Hepatocyte (in vitro differentiated cells): ENCODE measurements at regions not wholly inside any gene's neighbourhood (a gene's known extent, or its start where the extent isn't known, plus 50 kb on each side); places are given as distances from the start of the nearest gene placed in this dataset.
"Not testable (repeated sequence)": the region's sequence is repeated elsewhere in the genome, so short reads cannot be mapped to it uniquely, and the experiment has no call there.

Experiments used
- DNase-seq: peaks from one replicate; pipeline ENCODE4 v3.0.0-alpha.2; 2016; ENCODE audit warnings: low spot score
- H2AFZ ChIP-seq: fragments of 200-600 bp; sonication (generic); 2 replicates; pipeline ENCODE4 v1.6.0; 2016; ENCODE audit warnings: antibody characterized with exemption, mild to moderate bottlenecking
- H3K27ac ChIP-seq: fragments of 200-600 bp; sonication (generic); 2 replicates; pipeline ENCODE4 v1.5.1; 2016; ENCODE audit warnings: mild to moderate bottlenecking
- H3K27me3 ChIP-seq: fragments of 200-600 bp; sonication (generic); 2 replicates; pipeline ENCODE4 v1.6.1; 2016
- H3K36me3 ChIP-seq: fragments of 200-600 bp; sonication (generic); replicated peaks from 2 replicates; pipeline ENCODE4 v1.5.1; 2016; ENCODE audit warnings: low read depth; ENCODE audit not compliant: insufficient read depth
- H3K4me1 ChIP-seq: fragments of 200-600 bp; sonication (generic); 2 replicates; pipeline ENCODE4 v1.5.1; 2016; ENCODE audit warnings: mild to moderate bottlenecking, moderate library complexity; ENCODE audit not compliant: insufficient read depth
- H3K4me2 ChIP-seq: fragments of 200-600 bp; sonication (generic); 2 replicates; pipeline ENCODE4 v1.6.0; 2016
- H3K4me3 ChIP-seq: fragments of 200-600 bp; sonication (generic); 2 replicates; pipeline ENCODE4 v1.5.1; 2016; ENCODE audit warnings: mild to moderate bottlenecking
- H3K79me2 ChIP-seq: fragments of 200-600 bp; sonication (generic); 2 replicates; pipeline ENCODE4 v1.6.0; 2017; ENCODE audit warnings: mild to moderate bottlenecking
- H3K9me2 ChIP-seq: fragments of 200-600 bp; sonication (generic); replicated peaks from 2 replicates; pipeline ENCODE4 v1.6.0; 2017; ENCODE audit warnings: mild to moderate bottlenecking; ENCODE audit not compliant: insufficient read depth
- H3K9me3 ChIP-seq: fragments of 200-600 bp; sonication (generic); 2 replicates; pipeline ENCODE4 v1.5.1; 2016; ENCODE audit warnings: low read depth, mild to moderate bottlenecking
- H4K20me1 ChIP-seq: fragments of 200-600 bp; sonication (generic); 2 replicates; pipeline ENCODE4 v1.6.0; 2016; ENCODE audit warnings: mild to moderate bottlenecking; ENCODE audit not compliant: insufficient read depth, poor library complexity, severe bottlenecking
- EZH2 ChIP-seq: fragments of 200-600 bp; sonication (generic); IDR thresholded peaks from 2 replicates; pipeline ENCODE4 v1.6.1; 2016; ENCODE audit warnings: antibody characterized with exemption, mild to moderate bottlenecking, borderline replicate concordance
- EZH2phosphoT487 ChIP-seq: fragments of 200-600 bp; sonication (generic); IDR thresholded peaks from one replicate; pipeline ENCODE4 v1.6.1; 2018; ENCODE audit warnings: antibody characterized with exemption, mild to moderate bottlenecking, low read depth, moderate library complexity; ENCODE audit not compliant: unreplicated experiment, severe bottlenecking
- WGBS: methylation state at CpG from one replicate; pipeline ENCODE4 v1.1.6; 2016; ENCODE audit warnings: low lambda C conversion rate; ENCODE audit errors: missing lambda C conversion rate; 5-methylcytosine and 5-hydroxymethylcytosine counted together
- TF ChIP-seq, protein P1 (sequence below): fragments of 200-600 bp; sonication (generic); IDR thresholded peaks from 2 replicates; pipeline ENCODE4 v1.5.1; 2016; ENCODE audit warnings: antibody characterized with exemption, mild to moderate bottlenecking; ENCODE audit not compliant: poor library complexity

DNA sequence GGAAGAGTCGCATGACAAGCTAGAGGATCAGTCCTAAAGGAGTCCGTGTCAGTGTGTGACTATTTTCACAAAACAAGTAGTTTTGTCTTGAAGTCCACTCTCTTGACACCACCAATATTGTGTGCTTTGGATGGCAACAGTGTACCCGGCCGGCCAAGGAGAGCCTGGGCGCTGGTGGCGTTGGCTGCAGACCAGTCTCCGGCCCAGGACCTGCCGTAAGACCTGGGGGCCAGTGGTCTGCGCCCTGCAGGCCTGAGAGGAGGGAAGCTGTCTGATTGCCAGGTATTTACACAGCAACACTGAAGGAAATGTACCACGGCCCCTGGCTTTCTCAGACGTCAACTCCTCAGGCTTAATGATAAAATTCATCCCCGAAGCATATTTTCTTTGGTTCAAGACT lies 472.4 kb upstream of the SALL3 start:
- H3K4me1 ChIP-seq, result no peaks in the 10 kb centered on the region
- TF ChIP-seq EZH2phosphoT487 (no peak), EZH2 (no peak)
- TF ChIP-seq, protein P1, sequence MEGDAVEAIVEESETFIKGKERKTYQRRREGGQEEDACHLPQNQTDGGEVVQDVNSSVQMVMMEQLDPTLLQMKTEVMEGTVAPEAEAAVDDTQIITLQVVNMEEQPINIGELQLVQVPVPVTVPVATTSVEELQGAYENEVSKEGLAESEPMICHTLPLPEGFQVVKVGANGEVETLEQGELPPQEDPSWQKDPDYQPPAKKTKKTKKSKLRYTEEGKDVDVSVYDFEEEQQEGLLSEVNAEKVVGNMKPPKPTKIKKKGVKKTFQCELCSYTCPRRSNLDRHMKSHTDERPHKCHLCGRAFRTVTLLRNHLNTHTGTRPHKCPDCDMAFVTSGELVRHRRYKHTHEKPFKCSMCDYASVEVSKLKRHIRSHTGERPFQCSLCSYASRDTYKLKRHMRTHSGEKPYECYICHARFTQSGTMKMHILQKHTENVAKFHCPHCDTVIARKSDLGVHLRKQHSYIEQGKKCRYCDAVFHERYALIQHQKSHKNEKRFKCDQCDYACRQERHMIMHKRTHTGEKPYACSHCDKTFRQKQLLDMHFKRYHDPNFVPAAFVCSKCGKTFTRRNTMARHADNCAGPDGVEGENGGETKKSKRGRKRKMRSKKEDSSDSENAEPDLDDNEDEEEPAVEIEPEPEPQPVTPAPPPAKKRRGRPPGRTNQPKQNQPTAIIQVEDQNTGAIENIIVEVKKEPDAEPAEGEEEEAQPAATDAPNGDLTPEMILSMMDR, result no peak
- no peak overlapping the region for H3K4me2 ChIP-seq
- no peak overlapping the region for H2AFZ ChIP-seq
- H3K4me3 ChIP-seq, result no peak overlapping the region
- H3K79me2 ChIP-seq, result no peaks in the 10 kb centered on the region
- no peaks in the 10 kb centered on the region for H4K20me1 ChIP-seq
- no peaks in the 10 kb centered on the region for H3K27me3 ChIP-seq
- H3K9me2 ChIP-seq, result no peaks in the 10 kb centered on the region
- H3K27ac ChIP-seq, result no peak overlapping the region
- H3K9me3 ChIP-seq, result no peaks in the 10 kb centered on the region
- 88% methylated on average over 12 of the region's 12 CpGs for WGBS
- no peak for DNase-seq
- no peaks in the 10 kb centered on the region for H3K36me3 ChIP-seq

- H3K4me3 ChIP-seq, DNase-seq, H4K20me1 ChIP-seq, H3K79me2 ChIP-seq, H3K9me3 ChIP-seq, H3K36me3 ChIP-seq, H2AFZ ChIP-seq, H3K4me1 ChIP-seq, H3K9me2 ChIP-seq, H3K27ac ChIP-seq, H3K4me2 ChIP-seq, H3K27me3 ChIP-seq: not testable (repeated sequence)
- 99% methylated on average over 18 of the region's 19 CpGs for WGBS
Observed at GRCh38 chr18:78508228-78508824, 471.3 kb upstream of the SALL3 start.

GRCh38 chr18:78510091-78510490 lies 469.5 kb upstream of the SALL3 start:
- Histone ChIP-seq H3K4me2 (no peak overlapping the region), H4K20me1 (no peaks in the 10 kb centered on the region), H2AFZ (no peak overlapping the region), H3K9me2 (no peaks in the 10 kb centered on the region), H3K27ac (no peak overlapping the region), H3K9me3 (no peaks in the 10 kb centered on the region), H3K4me3 (no peak overlapping the region), H3K27me3 (no peaks in the 10 kb centered on the region), H3K4me1 (no peaks in the 10 kb centered on the region), H3K79me2 (no peaks in the 10 kb centered on the region), H3K36me3 (no peaks in the 10 kb centered on the region)
- DNase-seq, result no peak
- TF ChIP-seq EZH2phosphoT487 (no peak), EZH2 (no peak)
- TF ChIP-seq, protein P1, result no peak
- 68% methylated on average over 7 of the region's 7 CpGs for WGBS

DNA sequence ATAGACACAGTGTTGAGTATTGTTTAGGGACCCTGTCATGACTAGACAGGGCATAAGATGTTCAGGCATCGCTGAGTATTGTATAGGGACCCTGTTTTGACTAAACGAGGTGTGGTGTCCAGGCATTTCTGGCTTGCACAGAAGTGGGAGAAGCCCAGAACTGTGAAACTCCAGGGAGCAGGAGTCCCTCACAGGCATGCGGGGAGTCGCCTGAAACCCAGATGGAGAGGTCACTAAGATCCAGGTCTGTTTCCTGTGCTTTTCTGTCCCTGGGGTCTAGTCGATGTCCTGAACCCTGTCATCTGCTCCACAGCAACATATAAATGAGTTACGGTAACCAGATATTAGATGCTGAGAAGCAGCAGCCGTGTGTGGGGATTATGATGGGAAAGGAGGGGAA lies 469.0 kb upstream of the SALL3 start:
- TF ChIP-seq, protein P1, result no peak
- TF ChIP-seq EZH2, result no peak
- no peak for TF ChIP-seq EZH2phosphoT487
- H3K4me1 ChIP-seq, result no peaks in the 10 kb centered on the region

More for the DNA sequence above, 469.0 kb upstream of the SALL3 start:
- no peak overlapping the region for H2AFZ ChIP-seq
- H3K27ac ChIP-seq, result no peak overlapping the region
- H3K9me3 ChIP-seq, result no peaks in the 10 kb centered on the region
- no peaks in the 10 kb centered on the region for H3K9me2 ChIP-seq
- no peaks in the 10 kb centered on the region for H3K36me3 ChIP-seq
- no peaks in the 10 kb centered on the region for H3K27me3 ChIP-seq
- no peak overlapping the region for H3K4me2 ChIP-seq
- H3K79me2 ChIP-seq, result no peaks in the 10 kb centered on the region
- no peak overlapping the region for H3K4me3 ChIP-seq
- no peak for DNase-seq
- no peaks in the 10 kb centered on the region for H4K20me1 ChIP-seq
- 86% methylated on average over 7 of the region's 7 CpGs for WGBS
